GM23338 (cell line): ENCODE measurements at regions not wholly inside any gene's neighbourhood (a gene's known extent, or its start where the extent isn't known, plus 50 kb on each side); places are given as distances from the start of the nearest gene placed in this dataset.

Experiments used
- ATAC-seq: fragments of 200-7000 bp; cut with Tn5 transposase; 3 replicates; pipeline ENCODE4 v1.9.1; 2020
- DNase-seq: peaks from one replicate; pipeline ENCODE4 v3.0.0-alpha.2; 2015; ENCODE audit warnings: low spot score
- H2AFZ ChIP-seq: fragments of 200-600 bp; sonication (generic); 2 replicates; pipeline ENCODE4 v1.8.0; 2016; ENCODE audit warnings: antibody characterized with exemption, mild to moderate bottlenecking, moderate library complexity
- H3F3A ChIP-seq: fragments of 200-600 bp; sonication (generic); replicated peaks from 2 replicates; pipeline ENCODE4 v1.8.0; 2017; ENCODE audit warnings: antibody characterized with exemption, mixed run types, low read depth
- H3K27ac ChIP-seq: fragments of 200-600 bp; sonication (generic); 2 replicates; pipeline ENCODE4 v1.6.1; 2016; ENCODE audit warnings: low read depth
- H3K27me3 ChIP-seq: fragments of 200-600 bp; sonication (generic); 2 replicates; pipeline ENCODE4 v1.8.0; 2016; ENCODE audit warnings: mild to moderate bottlenecking, mixed run types, moderate library complexity; ENCODE audit not compliant: insufficient read depth
- H3K36me3 ChIP-seq: fragments of 200-600 bp; sonication (generic); 2 replicates; pipeline ENCODE4 v1.8.0; 2016; ENCODE audit warnings: mild to moderate bottlenecking; ENCODE audit not compliant: insufficient read depth
- H3K4me1 ChIP-seq: fragments of 200-600 bp; sonication (generic); 2 replicates; pipeline ENCODE4 v1.8.0; 2016; ENCODE audit warnings: mild to moderate bottlenecking, moderate library complexity; ENCODE audit not compliant: insufficient read depth
- H3K4me2 ChIP-seq: fragments of 200-600 bp; sonication (generic); 2 replicates; pipeline ENCODE4 v1.7.1; 2017; ENCODE audit warnings: mixed run types
- H3K4me3 ChIP-seq: fragments of 200-600 bp; sonication (generic); 2 replicates; pipeline ENCODE4 v1.6.1; 2016; ENCODE audit warnings: mixed run types
- H3K79me2 ChIP-seq: fragments of 200-600 bp; sonication (generic); replicated peaks from 2 replicates; pipeline ENCODE4 v1.8.0; 2017; ENCODE audit warnings: mild to moderate bottlenecking; ENCODE audit not compliant: insufficient read depth
- H3K9me2 ChIP-seq: fragments of 200-600 bp; sonication (generic); 2 replicates; pipeline ENCODE4 v1.8.0; 2017; ENCODE audit not compliant: insufficient read depth
- H4K20me1 ChIP-seq: fragments of 200-600 bp; sonication (generic); replicated peaks from 2 replicates; pipeline ENCODE4 v1.8.0; 2017; ENCODE audit warnings: mild to moderate bottlenecking; ENCODE audit not compliant: insufficient read depth
- H3K27ac Mint-ChIP-seq: 2 replicates; pipeline ENCODE4 v1.8.0; 2020; ENCODE audit warnings: inconsistent platforms, mild to moderate bottlenecking, moderate library complexity, mixed read lengths
- H3K27me3 Mint-ChIP-seq: 3 replicates; pipeline ENCODE4 v1.8.0; 2022; ENCODE audit warnings: low read depth, mild to moderate bottlenecking, moderate library complexity, mixed read lengths, inconsistent platforms; ENCODE audit not compliant: insufficient read depth, poor library complexity
- H3K36me3 Mint-ChIP-seq: 3 replicates; pipeline ENCODE4 v1.8.0; 2021; ENCODE audit warnings: low read depth, mild to moderate bottlenecking, inconsistent platforms, moderate library complexity, mixed read lengths
- H3K4me1 Mint-ChIP-seq: 3 replicates; pipeline ENCODE4 v1.8.0; 2020; ENCODE audit warnings: mild to moderate bottlenecking, inconsistent platforms, mixed read lengths
- H3K4me3 Mint-ChIP-seq: 3 replicates; pipeline ENCODE4 v1.8.0; 2021; ENCODE audit warnings: moderate library complexity, mild to moderate bottlenecking, inconsistent platforms, mixed read lengths
- H3K9me3 Mint-ChIP-seq: 3 replicates; pipeline ENCODE4 v1.8.0; 2020; ENCODE audit warnings: moderate library complexity, mild to moderate bottlenecking, inconsistent platforms, mixed read lengths
- CTCF ChIP-seq, 2 experiments: fragments of 200-600 bp in 1 of 2; sonication (generic) in 1 of 2; conservative IDR thresholded peaks; 2 replicates each; pipeline versions ENCODE4 v1.5.1 to v1.6.1; 2016 to 2017; ENCODE audit warnings: antibody characterized with exemption in 2 of 2, low read depth in 2 of 2, mild to moderate bottlenecking in 2 of 2, moderate library complexity in 1 of 2
- EZH2 ChIP-seq: fragments of 200-600 bp; sonication (generic); IDR thresholded peaks from one replicate; pipeline ENCODE4 v1.8.0; 2017; ENCODE audit warnings: antibody characterized with exemption, mild to moderate bottlenecking, low read depth; ENCODE audit not compliant: unreplicated experiment
- EZH2phosphoT487 ChIP-seq: fragments of 200-600 bp; sonication (generic); IDR thresholded peaks from one replicate; pipeline ENCODE4 v1.8.1; 2018; ENCODE audit warnings: antibody characterized with exemption; ENCODE audit not compliant: unreplicated experiment
- JUNB ChIP-seq: IDR thresholded peaks from one replicate; pipeline ENCODE4 v1.6.1; 2016; ENCODE audit warnings: antibody characterized with exemption; ENCODE audit not compliant: unreplicated experiment
- NANOG ChIP-seq: IDR thresholded peaks from 2 replicates; pipeline ENCODE4 v1.6.1; 2016; ENCODE audit warnings: antibody characterized with exemption, borderline replicate concordance
- POLR2AphosphoS5 ChIP-seq: IDR thresholded peaks from 2 replicates; pipeline ENCODE4 v1.6.1; 2016; ENCODE audit warnings: antibody characterized with exemption, low read depth
- ZNF114 ChIP-seq: fragments of 250-450 bp; sonication (Bioruptor Pico); IDR thresholded peaks from 2 replicates; pipeline ENCODE4 v1.5.0; 2020; ENCODE audit warnings: mild to moderate bottlenecking, moderate library complexity
- ZNF331 ChIP-seq: fragments of 250-450 bp; sonication (Bioruptor Pico); IDR thresholded peaks from 2 replicates; pipeline ENCODE4 v1.5.0; 2020; ENCODE audit warnings: low read depth, mild to moderate bottlenecking, moderate library complexity
- ZNF462 ChIP-seq: fragments of 250-450 bp; sonication (Bioruptor Pico); IDR thresholded peaks from 2 replicates; pipeline ENCODE4 v1.5.0; 2020; ENCODE audit warnings: mild to moderate bottlenecking, moderate library complexity
- TF ChIP-seq, protein P1 (sequence below): IDR thresholded peaks from one replicate; pipeline ENCODE4 v1.6.1; 2018; ENCODE audit warnings: antibody characterized with exemption; ENCODE audit not compliant: unreplicated experiment

GRCh38 chr18:27353273-27353672 lies 168.2 kb upstream of the CHST9 start:
- H4K20me1 ChIP-seq, result no peaks in the 10 kb centered on the region
- no peak overlapping the region for H3K4me2 ChIP-seq
- H3K9me2 ChIP-seq, result 0 out of 2 replicates have a peak, but pooled peaks cover 8% of the 10 kb centered on the region
- Mint-ChIP-seq H3K4me1 (no peaks in the 10 kb centered on the region), H3K9me3 (no peaks in the 10 kb centered on the region), H3K4me3 (no peak overlapping the region), H3K27ac (no peak overlapping the region), H3K36me3 (no peaks in the 10 kb centered on the region), H3K27me3 (peaks cover 3% of the 10 kb centered on the region)
- no peak overlapping the region for H2AFZ ChIP-seq
- no peaks in the 10 kb centered on the region for H3F3A ChIP-seq
- H3K27ac ChIP-seq, result no peak overlapping the region
- H3K79me2 ChIP-seq, result no peaks in the 10 kb centered on the region
- H3K27me3 ChIP-seq, result no peaks in the 10 kb centered on the region
- TF ChIP-seq ZNF331 (CRISPR knock-in tag), result no peak
- no peaks in the 10 kb centered on the region for H3K36me3 ChIP-seq
- no peak for DNase-seq
- H3K4me1 ChIP-seq, result no peaks in the 10 kb centered on the region
- ATAC-seq, result no peak
- H3K4me3 ChIP-seq, result no peak overlapping the region

GRCh38 chr18:27349284-27349882 lies 164.3 kb upstream of the CHST9 start:
- Histone ChIP-seq H3K27me3 (no peaks in the 10 kb centered on the region), H2AFZ (no peak overlapping the region), H3K36me3 (no peaks in the 10 kb centered on the region), H3K79me2 (no peaks in the 10 kb centered on the region), H3K27ac (no peak overlapping the region), H3K4me1 (no peaks in the 10 kb centered on the region), H3K4me3 (no peak overlapping the region), H3K9me2 (0 out of 2 replicates have a peak, but pooled peaks cover 8% of the 10 kb centered on the region), H4K20me1 (no peaks in the 10 kb centered on the region), H3K4me2 (no peak overlapping the region), H3F3A (no peaks in the 10 kb centered on the region)
- Mint-ChIP-seq H3K9me3 (no peaks in the 10 kb centered on the region), H3K27me3 (no peaks in the 10 kb centered on the region), H3K27ac (no peak overlapping the region), H3K36me3 (no peaks in the 10 kb centered on the region), H3K4me1 (no peaks in the 10 kb centered on the region), H3K4me3 (no peak overlapping the region)
- DNase-seq (no peak), ATAC-seq (no peak)
- TF ChIP-seq POLR2AphosphoS5, result no peak
- TF ChIP-seq CTCF (conservative IDR thresholded peaks at IDR 0.05; ENCODE audit: low read depth in 2 of 2), result no peak
- no peak for TF ChIP-seq ZNF114 (CRISPR knock-in tag)
- no peak for TF ChIP-seq EZH2
- no peak for TF ChIP-seq EZH2phosphoT487
- no peak for TF ChIP-seq NANOG
- no peak for TF ChIP-seq JUNB
- no peak for TF ChIP-seq ZNF462 (CRISPR knock-in tag)
- TF ChIP-seq, protein P1, sequence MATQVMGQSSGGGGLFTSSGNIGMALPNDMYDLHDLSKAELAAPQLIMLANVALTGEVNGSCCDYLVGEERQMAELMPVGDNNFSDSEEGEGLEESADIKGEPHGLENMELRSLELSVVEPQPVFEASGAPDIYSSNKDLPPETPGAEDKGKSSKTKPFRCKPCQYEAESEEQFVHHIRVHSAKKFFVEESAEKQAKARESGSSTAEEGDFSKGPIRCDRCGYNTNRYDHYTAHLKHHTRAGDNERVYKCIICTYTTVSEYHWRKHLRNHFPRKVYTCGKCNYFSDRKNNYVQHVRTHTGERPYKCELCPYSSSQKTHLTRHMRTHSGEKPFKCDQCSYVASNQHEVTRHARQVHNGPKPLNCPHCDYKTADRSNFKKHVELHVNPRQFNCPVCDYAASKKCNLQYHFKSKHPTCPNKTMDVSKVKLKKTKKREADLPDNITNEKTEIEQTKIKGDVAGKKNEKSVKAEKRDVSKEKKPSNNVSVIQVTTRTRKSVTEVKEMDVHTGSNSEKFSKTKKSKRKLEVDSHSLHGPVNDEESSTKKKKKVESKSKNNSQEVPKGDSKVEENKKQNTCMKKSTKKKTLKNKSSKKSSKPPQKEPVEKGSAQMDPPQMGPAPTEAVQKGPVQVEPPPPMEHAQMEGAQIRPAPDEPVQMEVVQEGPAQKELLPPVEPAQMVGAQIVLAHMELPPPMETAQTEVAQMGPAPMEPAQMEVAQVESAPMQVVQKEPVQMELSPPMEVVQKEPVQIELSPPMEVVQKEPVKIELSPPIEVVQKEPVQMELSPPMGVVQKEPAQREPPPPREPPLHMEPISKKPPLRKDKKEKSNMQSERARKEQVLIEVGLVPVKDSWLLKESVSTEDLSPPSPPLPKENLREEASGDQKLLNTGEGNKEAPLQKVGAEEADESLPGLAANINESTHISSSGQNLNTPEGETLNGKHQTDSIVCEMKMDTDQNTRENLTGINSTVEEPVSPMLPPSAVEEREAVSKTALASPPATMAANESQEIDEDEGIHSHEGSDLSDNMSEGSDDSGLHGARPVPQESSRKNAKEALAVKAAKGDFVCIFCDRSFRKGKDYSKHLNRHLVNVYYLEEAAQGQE, result no peak
